GM12891 (cell line): ENCODE measurements at regions not wholly inside any gene's neighbourhood (a gene's known extent, or its start where the extent isn't known, plus 50 kb on each side); places are given as distances from the start of the nearest gene placed in this dataset.

ENCODE experiments used
- PAX5 ChIP-seq: IDR thresholded peaks from 2 replicates; pipeline ENCODE4 v1.6.1; 2011; ENCODE audit warnings: low read length, moderate library complexity, mild to moderate bottlenecking; ENCODE audit not compliant: insufficient read depth, severe bottlenecking
- POLR2A ChIP-seq: IDR thresholded peaks from 2 replicates; pipeline ENCODE4 v1.6.1; 2011; ENCODE audit warnings: low read depth, low read length, control low read depth
- POLR2AphosphoS5 ChIP-seq: IDR thresholded peaks from 2 replicates; pipeline ENCODE4 v1.6.1; 2011; ENCODE audit warnings: low read depth, low read length, control low read depth
- POU2F2 ChIP-seq: IDR thresholded peaks from 2 replicates; pipeline ENCODE4 v1.6.1; 2011; ENCODE audit warnings: low read depth, mild to moderate bottlenecking, control low read depth, low read length, moderate library complexity
- TAF1 ChIP-seq: IDR thresholded peaks from 2 replicates; pipeline ENCODE4 v1.6.1; 2011; ENCODE audit warnings: low read depth, low read length, control low read depth

GRCh38 chr3:161575901-161576300 lies 79.3 kb downstream of the OTOL1 start:
- TF ChIP-seq TAF1 (no peak), POLR2A (no peak), PAX5 (no peak), POLR2AphosphoS5 (no peak), POU2F2 (no peak)
